ENCODE measurements at regions not wholly inside any gene's neighbourhood (a gene's known extent, or its start where the extent isn't known, plus 50 kb on each side); places are given as distances from the start of the nearest gene placed in this dataset.
A peak's percentile ranks its signal among the peaks of the same experiment; 100 is the strongest.

GRCh38 chr6:74642101-74642500, 563.8 kb downstream of the COL12A1 start:
- in situ Hi-C loops (cut with HindIII; ENCODE audit: low sequenced_read_pairs): no loop called here
- no peak for DNase-seq (ENCODE audit: low read depth, low spot score)
- TF ChIP-seq CTCF (IDR thresholded peaks at IDR 0.05; ENCODE audit: low read depth, low read length): no peak
- no peak overlapping the region for H3K4me3 ChIP-seq (ENCODE audit: low read depth, low read length)

GRCh38 chr6:74638412-74638811, 567.4 kb downstream of the COL12A1 start:
- no peak overlapping the region for H3K4me3 ChIP-seq (ENCODE audit: low read depth, low read length)
- in situ Hi-C loops (cut with HindIII; ENCODE audit: low sequenced_read_pairs): no loop called here
- TF ChIP-seq CTCF (IDR thresholded peaks at IDR 0.05; ENCODE audit: low read depth, low read length): no peak
- peak; percentile 14 for DNase-seq (ENCODE audit: low read depth, low spot score)

- in situ Hi-C loops (cut with HindIII; ENCODE audit: low sequenced_read_pairs): no loop called here
- no peak for DNase-seq (ENCODE audit: low read depth, low spot score)
These were observed 573.5 kb downstream of the COL12A1 start for GRCh38 chr6:74632196-74632875.

GRCh38 chr6:74631564-74631963, 574.3 kb downstream of the COL12A1 start:
- no peak overlapping the region for H3K4me3 ChIP-seq (ENCODE audit: low read depth, low read length)
- in situ Hi-C loops (cut with HindIII; ENCODE audit: low sequenced_read_pairs): no loop called here
- no peak for TF ChIP-seq CTCF (IDR thresholded peaks at IDR 0.05; ENCODE audit: low read depth, low read length)
- DNase-seq (ENCODE audit: low read depth, low spot score): no peak

More at GRCh38 chr6:74632196-74632875, 573.5 kb downstream of the COL12A1 start:
- no peak for TF ChIP-seq CTCF (IDR thresholded peaks at IDR 0.05; ENCODE audit: low read depth, low read length)
- H3K4me3 ChIP-seq (ENCODE audit: low read depth, low read length): no peak overlapping the region

- no peak for TF ChIP-seq CTCF (IDR thresholded peaks at IDR 0.05; ENCODE audit: low read depth, low read length)
These were observed 579.6 kb downstream of the COL12A1 start for GRCh38 chr6:74626288-74626687.

GRCh38 chr6:74623027-74623426, 582.8 kb downstream of the COL12A1 start:
- DNase-seq (ENCODE audit: low read depth, low spot score): no peak
- H3K4me3 ChIP-seq (ENCODE audit: low read depth, low read length): no peak overlapping the region
- no peak for TF ChIP-seq CTCF (IDR thresholded peaks at IDR 0.05; ENCODE audit: low read depth, low read length)
- in situ Hi-C loops (cut with HindIII; ENCODE audit: low sequenced_read_pairs): no loop called here

More at GRCh38 chr6:74626288-74626687, 579.6 kb downstream of the COL12A1 start:
- H3K4me3 ChIP-seq (ENCODE audit: low read depth, low read length): no peak overlapping the region
- in situ Hi-C loops (cut with HindIII; ENCODE audit: low sequenced_read_pairs): no loop called here
- no peak for DNase-seq (ENCODE audit: low read depth, low spot score)

Data from astrocyte of the spinal cord (primary cell).